Endothelial cell of umbilical vein (primary cell): ENCODE measurements at regions not wholly inside any gene's neighbourhood (a gene's known extent, or its start where the extent isn't known, plus 50 kb on each side); places are given as distances from the start of the nearest gene placed in this dataset.

Experiments
- BruUV-seq: library from RNA; stranded (reverse); fragments of 400-500 nt; replicated peaks from 2 replicates; lab custom pipeline; 2021; lab: Mats Ljungman, UMichigan
- CTCF ChIA-PET: fragments of 300-600, 350-600 bp; sonication (Branson Sonifier 250); formaldehyde crosslinking; loops from one replicate; lab custom pipeline; 2021; ENCODE audit warnings: antibody characterized with exemption, inconsistent platforms; lab: Charles Lee
- POLR2A ChIA-PET: fragments of 300-600, 350-600 bp; sonication (Branson Sonifier 250); formaldehyde crosslinking; loops from one replicate; lab custom pipeline; 2021; ENCODE audit warnings: antibody characterized with exemption, inconsistent platforms; lab: Charles Lee
- DNase-seq: peaks from one replicate; pipeline ENCODE4 v3.0.0-alpha.2; 2011; ENCODE audit warnings: low read depth, low spot score
- FAIRE-seq: peaks from 2 replicates; lab custom pipeline; 2011; peaks lifted over from hg19 to GRCh38; lab: Jason Lieb, UNC
- H2AFZ ChIP-seq: 2 replicates; pipeline ENCODE4 v1.6.0; 2012; ENCODE audit warnings: low read depth, low read length, control low read depth, inconsistent platforms
- H3K27ac ChIP-seq: 2 replicates; pipeline ENCODE4 v1.5.1; 2011; ENCODE audit warnings: low read depth, mild to moderate bottlenecking, control low read depth, low read length, moderate library complexity; ENCODE audit not compliant: insufficient read depth
- H3K27me3 ChIP-seq, 2 experiments: 2 replicates each; pipeline versions ENCODE4 v1.6.0 to v1.6.1; 2011; ENCODE audit warnings: low read length in 2 of 2, mixed read lengths in 1 of 2; ENCODE audit not compliant: control insufficient read depth in 2 of 2, insufficient read depth in 2 of 2
- H3K36me3 ChIP-seq, 2 experiments: 2 replicates in 1 of 2; 3 replicates in 1 of 2; pipeline ENCODE4 v1.5.1; 2011; ENCODE audit warnings: low read length in 2 of 2, mild to moderate bottlenecking in 1 of 2, moderate library complexity in 1 of 2; ENCODE audit not compliant: control insufficient read depth in 2 of 2, insufficient read depth in 2 of 2; ENCODE audit errors: extremely low read depth in 1 of 2
- H3K4me1 ChIP-seq: 3 replicates; pipeline ENCODE4 v1.5.1; 2011; ENCODE audit warnings: mild to moderate bottlenecking, low read length; ENCODE audit not compliant: control insufficient read depth, insufficient read depth; ENCODE audit errors: extremely low read depth
- H3K4me2 ChIP-seq: 2 replicates; pipeline ENCODE4 v1.6.1; 2011; ENCODE audit warnings: low read length, control low read depth, mixed read lengths; ENCODE audit not compliant: insufficient read depth
- H3K4me3 ChIP-seq, 3 experiments: fragments of 200-600 bp in 1 of 3; sonication (generic), shearing (Covaris generic) in 1 of 3; replicated peaks in 1 of 3; 2 replicates each; pipeline ENCODE4 v1.5.1; 2011 to 2016; ENCODE audit warnings: control low read depth in 3 of 3, low read length in 3 of 3, mild to moderate bottlenecking in 2 of 3, inconsistent platforms in 1 of 3, low read depth in 1 of 3, moderate library complexity in 1 of 3; ENCODE audit not compliant: insufficient read depth in 1 of 3
- H3K79me2 ChIP-seq: 2 replicates; pipeline ENCODE4 v1.6.0; 2012; ENCODE audit warnings: low read length, inconsistent platforms; ENCODE audit not compliant: control insufficient read depth, insufficient read depth
- H3K9ac ChIP-seq: replicated peaks from 2 replicates; pipeline ENCODE3; 2011; ENCODE audit warnings: low read length, control low read depth; ENCODE audit not compliant: insufficient read depth; ENCODE audit errors: extremely low read depth
- H3K9me1 ChIP-seq: replicated peaks from 3 replicates; pipeline ENCODE4 v1.6.0; 2011; ENCODE audit warnings: mild to moderate bottlenecking, low read length; ENCODE audit not compliant: control insufficient read depth, insufficient read depth; ENCODE audit errors: extremely low read depth
- H3K9me3 ChIP-seq: replicated peaks from 2 replicates; pipeline ENCODE4 v1.5.1; 2012; ENCODE audit warnings: low read length, inconsistent platforms; ENCODE audit not compliant: control insufficient read depth, insufficient read depth
- H4K20me1 ChIP-seq: replicated peaks from 2 replicates; pipeline ENCODE3; 2011; ENCODE audit warnings: mild to moderate bottlenecking, low read length; ENCODE audit not compliant: control insufficient read depth, insufficient read depth; ENCODE audit errors: extremely low read depth
- CTCF ChIP-seq, 2 donors: IDR thresholded peaks; 1 replicate in 1 of 2; 2 replicates in 1 of 2; pipeline ENCODE4 v1.5.1; 2011; ENCODE audit warnings: low read length in 2 of 2, mild to moderate bottlenecking in 2 of 2, moderate library complexity in 2 of 2, control low read depth in 1 of 2, inconsistent platforms in 1 of 2, low read depth in 1 of 2; ENCODE audit not compliant: insufficient read depth in 1 of 2; ENCODE audit errors: extremely low read depth in 1 of 2
- EZH2 ChIP-seq: IDR thresholded peaks from 2 replicates; pipeline ENCODE4 v1.6.1; 2012; ENCODE audit warnings: borderline replicate concordance, low read depth, mild to moderate bottlenecking, moderate library complexity, low read length, inconsistent platforms; ENCODE audit not compliant: severe bottlenecking
- FOS ChIP-seq: IDR thresholded peaks from 2 replicates; pipeline ENCODE4 v1.6.1; 2011; ENCODE audit warnings: mild to moderate bottlenecking, low read length, moderate library complexity, borderline replicate concordance; ENCODE audit not compliant: insufficient read depth
- GATA2 ChIP-seq: IDR thresholded peaks from 2 replicates; pipeline ENCODE4 v1.7.0; 2011; ENCODE audit warnings: low read depth, mild to moderate bottlenecking, moderate library complexity, mixed read lengths, low read length; ENCODE audit not compliant: insufficient read length, insufficient read depth
- JUN ChIP-seq: IDR thresholded peaks from 2 replicates; pipeline ENCODE4 v1.6.1; 2011; ENCODE audit warnings: borderline replicate concordance, low read depth; ENCODE audit not compliant: insufficient read length, insufficient read depth
- MAX ChIP-seq: IDR thresholded peaks from 2 replicates; pipeline ENCODE4 v1.6.1; 2011; ENCODE audit not compliant: insufficient read depth, insufficient read length
- MYC ChIP-seq: IDR thresholded peaks from one replicate; pipeline ENCODE4 v1.6.1; 2011; ENCODE audit warnings: mild to moderate bottlenecking, low read depth, low read length
- POLR2A ChIP-seq: IDR thresholded peaks from 2 replicates; pipeline ENCODE4 v1.6.1; 2012; ENCODE audit warnings: low read depth, mild to moderate bottlenecking, control low read depth, low read length
- POLR2AphosphoS5 ChIP-seq: IDR thresholded peaks from 2 replicates; pipeline ENCODE4 v1.6.1; 2012; ENCODE audit warnings: low read depth, mild to moderate bottlenecking, control low read depth, low read length, moderate library complexity; ENCODE audit not compliant: insufficient read depth
- dilution Hi-C: fragments of 300-500 bp; cut with MboI; formaldehyde crosslinking; loops from one replicate; pipeline ENCODE4 v1.15.0; 2019; ENCODE audit warnings: low sequenced_read_pairs; ENCODE audit not compliant: extremely low pct_ligation_motif_present
- intact Hi-C: fragments of 100-400 bp; cut with micrococcal nuclease; formaldehyde crosslinking; loops from one replicate; pipeline ENCODE4 v1.10.0; 2022

GRCh38 chr5:3175416-3175815 is 420.2 kb upstream of the IRX1 start:
- no peaks in the 10 kb centered on the region for H3K27me3 ChIP-seq
- intact Hi-C loops (no loop called here), dilution Hi-C loops (no loop called here)
- no peak overlapping the region for H3K4me2 ChIP-seq
- FAIRE-seq: no peak
- no peak overlapping the region for H2AFZ ChIP-seq
- no peaks in the 10 kb centered on the region for H3K79me2 ChIP-seq
- H4K20me1 ChIP-seq: no peaks in the 10 kb centered on the region
- POLR2A ChIA-PET: no interaction called here
- TF ChIP-seq FOS (no peak), POLR2AphosphoS5 (no peak), JUN (no peak), MAX (no peak), MYC (no peak)
- no peaks in the 10 kb centered on the region for H3K9me1 ChIP-seq
- H3K9me3 ChIP-seq: no peaks in the 10 kb centered on the region
- H3K4me3 ChIP-seq: no peak overlapping the region
- no peak overlapping the region for H3K9ac ChIP-seq
- no TSS peak for BruUV-seq
- H3K4me1 ChIP-seq: no peaks in the 10 kb centered on the region
- no peak for DNase-seq
- H3K36me3 ChIP-seq: no peaks in the 10 kb centered on the region
- H3K27ac ChIP-seq: no peak overlapping the region
- CTCF ChIA-PET: no interaction called here

DNA sequence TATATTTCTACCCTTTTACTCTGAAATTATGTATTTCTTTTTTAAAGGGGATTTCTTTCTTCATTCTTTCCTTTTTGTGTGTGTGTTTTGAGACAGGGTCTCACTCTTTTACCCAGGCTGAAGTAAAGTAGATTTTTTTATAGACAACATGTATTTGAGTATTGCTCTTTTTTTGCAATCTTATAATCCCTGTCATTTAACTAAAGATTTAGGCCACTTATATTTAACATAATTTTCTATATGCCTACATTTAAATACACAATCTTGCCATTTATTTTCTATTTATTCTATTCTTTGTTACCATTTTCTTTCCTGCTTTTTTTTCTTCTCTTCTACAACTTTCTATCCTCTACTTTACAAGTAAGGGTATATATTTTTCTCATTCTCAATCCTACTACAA is 416.0 kb upstream of the IRX2 start:
- Histone ChIP-seq H3K27me3 (no peaks in the 10 kb centered on the region), H4K20me1 (no peaks in the 10 kb centered on the region), H3K4me3 (no peak overlapping the region), H3K9me3 (peaks cover 6% of the 10 kb centered on the region), H3K9ac (no peak overlapping the region), H3K36me3 (no peaks in the 10 kb centered on the region), H2AFZ (no peak overlapping the region), H3K4me2 (no peak overlapping the region), H3K27ac (no peak overlapping the region), H3K79me2 (no peaks in the 10 kb centered on the region), H3K9me1 (no peaks in the 10 kb centered on the region), H3K4me1 (no peaks in the 10 kb centered on the region)
- ChIA-PET CTCF (no interaction called here), POLR2A (no interaction called here)
- no TSS peak for BruUV-seq
- DNase-seq (no peak), FAIRE-seq (no peak)
- intact Hi-C loops: no loop called here
- no peak for TF ChIP-seq POLR2A
- TF ChIP-seq EZH2: no peak
- no peak for TF ChIP-seq CTCF (IDR thresholded peaks at IDR 0.05; ENCODE audit: extremely low read depth in 1 of 2, insufficient read depth in 1 of 2, low read depth in 1 of 2, low read length in 2 of 2)
- no peak for TF ChIP-seq GATA2
- TF ChIP-seq FOS: no peak
- dilution Hi-C loops: no loop called here
